ENCODE measurements at regions not wholly inside any gene's neighbourhood (a gene's known extent, or its start where the extent isn't known, plus 50 kb on each side); places are given as distances from the start of the nearest gene placed in this dataset.

DNA sequence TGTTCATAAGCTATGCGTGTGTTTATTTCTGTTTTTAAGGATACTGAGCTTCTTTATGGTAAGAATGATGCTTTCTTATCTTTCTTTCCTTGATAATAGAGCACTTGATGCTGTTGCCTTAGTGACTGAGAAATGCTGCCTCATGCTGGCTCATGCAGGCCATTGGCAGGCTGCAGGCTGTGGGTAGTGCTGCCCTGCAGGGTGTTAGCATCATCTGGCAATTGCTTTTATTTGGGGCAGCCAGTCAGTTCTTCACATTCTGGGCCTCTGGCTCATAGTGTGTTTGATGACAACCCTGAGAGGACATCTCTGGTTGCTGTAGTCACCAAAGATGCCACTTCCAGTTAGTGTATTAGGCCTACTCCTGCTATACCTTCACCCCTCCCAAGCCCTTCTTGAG lies 66.2 kb upstream of the ONECUT1 start:
- ChIA-PET POLR2A (no interaction called here), CTCF (interaction anchor here (0.5 kb wide), 1 partner anchor 298 kb away, joined by 5 read pairs; no protein-coding TSS in a partner anchor)
- no peak overlapping the region for H3K27ac ChIP-seq (ENCODE audit: low read length)
- no peak overlapping the region for H3K4me3 ChIP-seq (ENCODE audit: low read depth in 2 of 2, low read length in 2 of 2)
- ATAC-seq: no peak
- no peak for TF ChIP-seq POLR2AphosphoS5 (IDR thresholded peaks at IDR 0.05; ENCODE audit: low read depth, low read length)
- TF ChIP-seq SIN3A (IDR thresholded peaks at IDR 0.05; ENCODE audit: borderline replicate concordance, insufficient read depth, low read depth, low read length): no peak
- TF ChIP-seq, protein P1, sequence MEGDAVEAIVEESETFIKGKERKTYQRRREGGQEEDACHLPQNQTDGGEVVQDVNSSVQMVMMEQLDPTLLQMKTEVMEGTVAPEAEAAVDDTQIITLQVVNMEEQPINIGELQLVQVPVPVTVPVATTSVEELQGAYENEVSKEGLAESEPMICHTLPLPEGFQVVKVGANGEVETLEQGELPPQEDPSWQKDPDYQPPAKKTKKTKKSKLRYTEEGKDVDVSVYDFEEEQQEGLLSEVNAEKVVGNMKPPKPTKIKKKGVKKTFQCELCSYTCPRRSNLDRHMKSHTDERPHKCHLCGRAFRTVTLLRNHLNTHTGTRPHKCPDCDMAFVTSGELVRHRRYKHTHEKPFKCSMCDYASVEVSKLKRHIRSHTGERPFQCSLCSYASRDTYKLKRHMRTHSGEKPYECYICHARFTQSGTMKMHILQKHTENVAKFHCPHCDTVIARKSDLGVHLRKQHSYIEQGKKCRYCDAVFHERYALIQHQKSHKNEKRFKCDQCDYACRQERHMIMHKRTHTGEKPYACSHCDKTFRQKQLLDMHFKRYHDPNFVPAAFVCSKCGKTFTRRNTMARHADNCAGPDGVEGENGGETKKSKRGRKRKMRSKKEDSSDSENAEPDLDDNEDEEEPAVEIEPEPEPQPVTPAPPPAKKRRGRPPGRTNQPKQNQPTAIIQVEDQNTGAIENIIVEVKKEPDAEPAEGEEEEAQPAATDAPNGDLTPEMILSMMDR (IDR thresholded peaks at IDR 0.05): no peak
- no TSS peak for BruUV-seq (replicated peaks)
- DNase-seq (ENCODE audit: low read depth, low spot score): no peak
- H3K27me3 ChIP-seq (ENCODE audit: control insufficient read depth, insufficient read depth, low read length): peaks cover 9% of the 10 kb centered on the region
- in situ Hi-C loops (cut with HindIII; ENCODE audit: low pct_unique_long_range_greater_than_20kb, low sequenced_read_pairs): no loop called here
- H3K9me3 ChIP-seq (ENCODE audit: control insufficient read depth, insufficient read depth, low read depth, low read length): no peaks in the 10 kb centered on the region
- no peaks in the 10 kb centered on the region for H3K36me3 ChIP-seq (ENCODE audit: control insufficient read depth, insufficient read depth, low read length)
- intact Hi-C loops (cut with micrococcal nuclease; ENCODE audit: unreplicated experiment): no loop called here
- H3K4me1 ChIP-seq (ENCODE audit: control insufficient read depth, insufficient read depth, low read length): no peaks in the 10 kb centered on the region

DNA sequence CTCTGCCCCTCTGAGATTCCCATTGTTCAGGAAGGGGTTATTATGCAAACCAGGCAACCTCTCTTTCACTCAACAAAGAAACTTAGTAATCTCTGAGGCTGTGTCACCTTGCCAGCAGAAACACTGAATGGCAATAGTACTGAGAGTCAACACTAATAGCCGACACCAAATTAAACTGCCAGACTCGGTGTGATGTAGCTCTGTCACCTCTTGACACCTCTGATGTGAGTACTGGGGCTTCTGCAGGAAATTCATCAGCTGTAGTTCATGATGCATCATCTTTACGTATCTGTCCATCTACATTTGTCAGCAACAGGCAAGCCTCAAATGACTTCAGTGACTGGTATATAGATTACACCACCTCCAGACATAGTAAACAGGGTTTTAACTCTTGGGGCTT lies 65.0 kb upstream of the ONECUT1 start:
- ChIA-PET CTCF (no interaction called here), POLR2A (no interaction called here)
- no peaks in the 10 kb centered on the region for H3K4me1 ChIP-seq (ENCODE audit: control insufficient read depth, insufficient read depth, low read length)
- TF ChIP-seq, protein P1 (IDR thresholded peaks at IDR 0.05): no peak
- TF ChIP-seq POLR2AphosphoS5 (IDR thresholded peaks at IDR 0.05; ENCODE audit: low read depth, low read length) (no peak), SIN3A (IDR thresholded peaks at IDR 0.05; ENCODE audit: borderline replicate concordance, insufficient read depth, low read depth, low read length) (no peak), TCF7L2 (IDR thresholded peaks at IDR 0.05; ENCODE audit: low read depth, low read length) (no peak)
- TF ChIP-seq, protein P2, sequence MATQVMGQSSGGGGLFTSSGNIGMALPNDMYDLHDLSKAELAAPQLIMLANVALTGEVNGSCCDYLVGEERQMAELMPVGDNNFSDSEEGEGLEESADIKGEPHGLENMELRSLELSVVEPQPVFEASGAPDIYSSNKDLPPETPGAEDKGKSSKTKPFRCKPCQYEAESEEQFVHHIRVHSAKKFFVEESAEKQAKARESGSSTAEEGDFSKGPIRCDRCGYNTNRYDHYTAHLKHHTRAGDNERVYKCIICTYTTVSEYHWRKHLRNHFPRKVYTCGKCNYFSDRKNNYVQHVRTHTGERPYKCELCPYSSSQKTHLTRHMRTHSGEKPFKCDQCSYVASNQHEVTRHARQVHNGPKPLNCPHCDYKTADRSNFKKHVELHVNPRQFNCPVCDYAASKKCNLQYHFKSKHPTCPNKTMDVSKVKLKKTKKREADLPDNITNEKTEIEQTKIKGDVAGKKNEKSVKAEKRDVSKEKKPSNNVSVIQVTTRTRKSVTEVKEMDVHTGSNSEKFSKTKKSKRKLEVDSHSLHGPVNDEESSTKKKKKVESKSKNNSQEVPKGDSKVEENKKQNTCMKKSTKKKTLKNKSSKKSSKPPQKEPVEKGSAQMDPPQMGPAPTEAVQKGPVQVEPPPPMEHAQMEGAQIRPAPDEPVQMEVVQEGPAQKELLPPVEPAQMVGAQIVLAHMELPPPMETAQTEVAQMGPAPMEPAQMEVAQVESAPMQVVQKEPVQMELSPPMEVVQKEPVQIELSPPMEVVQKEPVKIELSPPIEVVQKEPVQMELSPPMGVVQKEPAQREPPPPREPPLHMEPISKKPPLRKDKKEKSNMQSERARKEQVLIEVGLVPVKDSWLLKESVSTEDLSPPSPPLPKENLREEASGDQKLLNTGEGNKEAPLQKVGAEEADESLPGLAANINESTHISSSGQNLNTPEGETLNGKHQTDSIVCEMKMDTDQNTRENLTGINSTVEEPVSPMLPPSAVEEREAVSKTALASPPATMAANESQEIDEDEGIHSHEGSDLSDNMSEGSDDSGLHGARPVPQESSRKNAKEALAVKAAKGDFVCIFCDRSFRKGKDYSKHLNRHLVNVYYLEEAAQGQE (IDR thresholded peaks at IDR 0.05; ENCODE audit: insufficient read depth in 1 of 2, low read depth in 2 of 2, low read length in 1 of 2): no peak
- H3K9me3 ChIP-seq (ENCODE audit: control insufficient read depth, insufficient read depth, low read depth, low read length): no peaks in the 10 kb centered on the region
- H3K4me3 ChIP-seq (ENCODE audit: low read depth in 2 of 2, low read length in 2 of 2): no peak overlapping the region
- intact Hi-C loops (cut with micrococcal nuclease; ENCODE audit: unreplicated experiment): no loop called here
- H3K27me3 ChIP-seq (ENCODE audit: control insufficient read depth, insufficient read depth, low read length): peaks cover 8% of the 10 kb centered on the region
- in situ Hi-C loops (cut with HindIII; ENCODE audit: low pct_unique_long_range_greater_than_20kb, low sequenced_read_pairs): no loop called here
- BruUV-seq (replicated peaks): no TSS peak
- ATAC-seq: no peak
- no peaks in the 10 kb centered on the region for H3K36me3 ChIP-seq (ENCODE audit: control insufficient read depth, insufficient read depth, low read length)
- H3K27ac ChIP-seq (ENCODE audit: low read length): no peak overlapping the region
- no peak for DNase-seq (ENCODE audit: low read depth, low spot score)
